Natural killer cell (primary cell): ENCODE measurements at regions not wholly inside any gene's neighbourhood (a gene's known extent, or its start where the extent isn't known, plus 50 kb on each side); places are given as distances from the start of the nearest gene placed in this dataset.

Source experiments
- ATAC-seq, 3 donors: fragments of 150-1000 bp in 2 of 3; fragments of 200-7000 bp in 1 of 3; cut with Tn5 transposase; 1 replicate in 1 of 3; 2 replicates in 2 of 3; pipeline ENCODE4 v1.10.0; 2021; ENCODE audit warnings: mild to moderate bottlenecking in 2 of 3, moderate library complexity in 2 of 3
- DNase-seq, 2 donors: peaks; one replicate each; pipeline versions ENCODE4 v3.0.0 to v3.0.0-alpha.2; 2013 to 2021; ENCODE audit warnings: mixed read lengths in 1 of 2
- H3K27ac ChIP-seq: one replicate; pipeline ENCODE4 v1.5.1; 2013; ENCODE audit warnings: mild to moderate bottlenecking, low read length
- H3K27me3 ChIP-seq: one replicate; pipeline ENCODE4 v1.6.1; 2013; ENCODE audit warnings: low read length; ENCODE audit not compliant: control insufficient read depth, insufficient read depth
- H3K36me3 ChIP-seq: one replicate; pipeline ENCODE4 v1.6.1; 2013; ENCODE audit warnings: low read length; ENCODE audit not compliant: control insufficient read depth, insufficient read depth
- H3K4me1 ChIP-seq: one replicate; pipeline ENCODE4 v1.6.1; 2013; ENCODE audit warnings: low read length; ENCODE audit not compliant: control insufficient read depth, insufficient read depth
- H3K4me3 ChIP-seq: one replicate; pipeline ENCODE4 v1.5.1; 2013; ENCODE audit warnings: low read length
- H3K9me3 ChIP-seq: one replicate; pipeline ENCODE4 v1.6.1; 2013; ENCODE audit warnings: low read length; ENCODE audit not compliant: control insufficient read depth, insufficient read depth
- H3K27ac Mint-ChIP-seq, 2 donors: one replicate each; pipeline ENCODE4 v1.8.0; 2022; ENCODE audit warnings: mild to moderate bottlenecking in 2 of 2, mixed read lengths in 2 of 2, moderate library complexity in 1 of 2
- H3K27me3 Mint-ChIP-seq, 2 donors: one replicate each; pipeline ENCODE4 v1.8.0; 2022; ENCODE audit warnings: low read depth in 2 of 2, mixed read lengths in 2 of 2
- H3K36me3 Mint-ChIP-seq: one replicate; pipeline ENCODE4 v1.8.0; 2022; ENCODE audit warnings: mixed read lengths
- H3K4me1 Mint-ChIP-seq, 2 donors: one replicate each; pipeline ENCODE4 v1.8.0; 2022; ENCODE audit warnings: mixed read lengths in 2 of 2
- H3K4me3 Mint-ChIP-seq: one replicate; pipeline ENCODE4 v1.8.0; 2022; ENCODE audit warnings: mild to moderate bottlenecking, moderate library complexity, mixed read lengths
- H3K9me3 Mint-ChIP-seq, 2 donors: one replicate each; pipeline ENCODE4 v1.8.0; 2022; ENCODE audit warnings: mixed read lengths in 2 of 2
- WGBS: methylation state at CpG from one replicate; pipeline ENCODE4 v1.1.7; 2013; ENCODE audit warnings: missing lambda C conversion rate; ENCODE audit not compliant: insufficient coverage; 5-methylcytosine and 5-hydroxymethylcytosine counted together
- intact Hi-C: fragments of 100-400 bp; cut with micrococcal nuclease; formaldehyde crosslinking; loops from one replicate; pipeline ENCODE4 v1.14.2; 2022
- TF ChIP-seq, protein P1 (sequence below): fragments of 200-600 bp; IDR thresholded peaks from one replicate; pipeline ENCODE4 v1.8.0; 2022; ENCODE audit warnings: antibody characterized with exemption

DNA sequence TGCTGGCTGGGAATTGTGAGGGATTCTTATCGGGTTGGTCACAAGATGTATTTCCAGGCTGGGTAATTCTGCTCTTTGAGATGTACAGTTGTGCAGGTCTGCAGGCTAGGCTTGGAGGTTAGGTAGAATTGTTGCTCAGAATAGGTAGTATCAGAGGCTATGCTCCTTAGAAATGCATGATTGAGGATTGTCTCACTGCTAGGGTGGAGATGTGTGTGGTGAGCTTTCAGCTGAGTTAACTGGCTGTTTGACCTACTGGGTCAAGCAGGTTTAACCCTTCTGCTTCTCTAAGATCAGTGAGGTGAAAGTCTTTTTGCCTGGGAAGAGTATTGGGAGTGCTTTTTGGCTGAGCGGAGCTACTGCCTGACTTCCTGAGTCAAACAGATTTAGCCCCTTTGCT, 701.1 kb downstream of the UTRN start:
- intact Hi-C loops: no loop called here
- ATAC-seq (no peak), DNase-seq (no peak)
- H3K36me3 ChIP-seq: no peaks in the 10 kb centered on the region
- peaks cover 2 to 3% of the 10 kb centered on the region in 2 donors for H3K9me3 Mint-ChIP-seq
- H3K27ac ChIP-seq: no peak overlapping the region
- TF ChIP-seq, protein P1, sequence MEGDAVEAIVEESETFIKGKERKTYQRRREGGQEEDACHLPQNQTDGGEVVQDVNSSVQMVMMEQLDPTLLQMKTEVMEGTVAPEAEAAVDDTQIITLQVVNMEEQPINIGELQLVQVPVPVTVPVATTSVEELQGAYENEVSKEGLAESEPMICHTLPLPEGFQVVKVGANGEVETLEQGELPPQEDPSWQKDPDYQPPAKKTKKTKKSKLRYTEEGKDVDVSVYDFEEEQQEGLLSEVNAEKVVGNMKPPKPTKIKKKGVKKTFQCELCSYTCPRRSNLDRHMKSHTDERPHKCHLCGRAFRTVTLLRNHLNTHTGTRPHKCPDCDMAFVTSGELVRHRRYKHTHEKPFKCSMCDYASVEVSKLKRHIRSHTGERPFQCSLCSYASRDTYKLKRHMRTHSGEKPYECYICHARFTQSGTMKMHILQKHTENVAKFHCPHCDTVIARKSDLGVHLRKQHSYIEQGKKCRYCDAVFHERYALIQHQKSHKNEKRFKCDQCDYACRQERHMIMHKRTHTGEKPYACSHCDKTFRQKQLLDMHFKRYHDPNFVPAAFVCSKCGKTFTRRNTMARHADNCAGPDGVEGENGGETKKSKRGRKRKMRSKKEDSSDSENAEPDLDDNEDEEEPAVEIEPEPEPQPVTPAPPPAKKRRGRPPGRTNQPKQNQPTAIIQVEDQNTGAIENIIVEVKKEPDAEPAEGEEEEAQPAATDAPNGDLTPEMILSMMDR: no peak
- no peaks in the 10 kb centered on the region for H3K27me3 ChIP-seq
- H3K9me3 ChIP-seq: no peaks in the 10 kb centered on the region
- peaks cover 7% of the 10 kb centered on the region for H3K36me3 Mint-ChIP-seq
- no peaks in the 10 kb centered on the region for H3K4me1 ChIP-seq
- H3K4me3 Mint-ChIP-seq: no peak overlapping the region
- peaks cover 33 to 57% of the 10 kb centered on the region in 2 donors for H3K27me3 Mint-ChIP-seq
- WGBS: 94% methylated on average over 2 of the region's 2 CpGs
- no peak overlapping the region for H3K4me3 ChIP-seq
- no peaks in the 10 kb centered on the region for H3K4me1 Mint-ChIP-seq
- no peak overlapping the region for H3K27ac Mint-ChIP-seq

DNA sequence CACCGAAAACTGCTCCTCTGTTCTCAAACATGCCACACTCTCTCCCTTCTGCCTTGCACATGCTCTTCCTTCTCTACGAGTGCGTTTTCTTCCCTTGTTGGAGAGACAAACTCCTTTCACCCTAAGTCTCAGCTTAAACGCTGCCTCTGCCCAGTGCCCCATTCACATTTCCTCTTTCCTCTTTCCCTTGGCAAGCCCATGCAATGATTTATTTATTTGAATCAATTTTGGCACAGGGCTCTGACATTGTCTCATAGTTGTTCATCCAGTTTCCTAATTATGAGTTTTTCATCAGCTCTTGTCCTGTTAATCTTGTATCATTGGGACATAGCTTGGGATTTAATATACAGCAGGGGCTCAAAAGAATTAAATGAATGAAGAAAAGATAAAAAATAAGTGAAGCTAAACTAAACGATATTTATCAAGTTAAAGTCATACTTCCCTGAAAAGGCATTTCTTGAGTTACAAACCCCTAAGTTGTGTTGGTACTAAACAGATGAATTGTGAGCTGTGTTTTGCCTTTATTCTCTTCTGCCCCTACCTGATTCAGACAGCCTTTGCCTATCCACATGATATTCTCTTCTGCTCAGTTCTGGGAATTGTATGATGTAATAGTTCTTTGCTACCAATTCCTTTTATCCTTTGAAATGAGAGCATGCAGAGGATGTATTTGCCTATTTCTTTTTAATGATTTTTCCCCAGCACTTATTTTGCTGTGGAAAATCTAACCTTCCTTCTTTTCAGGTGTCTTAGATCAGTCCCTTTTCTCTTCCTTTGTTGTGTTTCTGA, 704.4 kb downstream of the UTRN start:
- Mint-ChIP-seq H3K27ac (no peak overlapping the region), H3K4me3 (no peak overlapping the region), H3K4me1 (no peaks in the 10 kb centered on the region), H3K27me3 (peaks cover 32 to 70% of the 10 kb centered on the region in 2 donors), H3K9me3 (peaks cover 2 to 3% of the 10 kb centered on the region in 2 donors), H3K36me3 (peaks cover 7% of the 10 kb centered on the region)
- no peak overlapping the region for H3K4me3 ChIP-seq
- H3K4me1 ChIP-seq: no peaks in the 10 kb centered on the region
- ATAC-seq (no peak), DNase-seq (no peak)
- no peaks in the 10 kb centered on the region for H3K27me3 ChIP-seq
- 41% methylated on average over 4 of the region's 5 CpGs for WGBS
- no peaks in the 10 kb centered on the region for H3K36me3 ChIP-seq
- intact Hi-C loops: no loop called here
- H3K27ac ChIP-seq: no peak overlapping the region
- TF ChIP-seq, protein P1: no peak
- H3K9me3 ChIP-seq: no peaks in the 10 kb centered on the region

DNA sequence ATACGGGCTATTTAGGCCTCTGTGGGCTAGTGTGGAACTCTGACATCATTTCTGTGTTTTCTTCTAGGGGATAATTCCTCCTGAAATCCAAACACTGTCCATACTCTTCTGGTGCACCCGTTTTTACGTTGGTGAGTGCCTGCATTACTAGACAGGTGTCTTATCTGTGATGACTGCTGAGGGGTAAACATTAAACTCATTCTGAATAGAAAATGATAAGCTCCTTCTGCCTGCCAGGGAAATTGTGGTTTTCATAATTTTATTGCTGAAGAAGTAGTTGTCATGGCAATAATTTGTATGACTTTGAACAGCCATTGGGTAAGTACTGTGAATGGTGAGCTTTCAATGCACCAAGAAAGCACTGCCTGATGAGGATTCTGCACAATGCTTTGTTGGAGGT, 705.6 kb downstream of the UTRN start:
- Mint-ChIP-seq H3K27me3 (peaks cover 27 to 74% of the 10 kb centered on the region in 2 donors), H3K9me3 (no peaks in the 10 kb centered on the region), H3K36me3 (peaks cover 3% of the 10 kb centered on the region), H3K4me1 (no peaks in the 10 kb centered on the region), H3K27ac (no peak overlapping the region), H3K4me3 (no peak overlapping the region)
- ATAC-seq (no peak), DNase-seq (no peak)
- TF ChIP-seq, protein P1: no peak
- intact Hi-C loops: no loop called here
- no peak overlapping the region for H3K27ac ChIP-seq
- no peaks in the 10 kb centered on the region for H3K9me3 ChIP-seq
- 17% methylated on average over 2 of the region's 3 CpGs for WGBS
- H3K36me3 ChIP-seq: no peaks in the 10 kb centered on the region
- H3K27me3 ChIP-seq: no peaks in the 10 kb centered on the region
- no peak overlapping the region for H3K4me3 ChIP-seq
- H3K4me1 ChIP-seq: no peaks in the 10 kb centered on the region

DNA sequence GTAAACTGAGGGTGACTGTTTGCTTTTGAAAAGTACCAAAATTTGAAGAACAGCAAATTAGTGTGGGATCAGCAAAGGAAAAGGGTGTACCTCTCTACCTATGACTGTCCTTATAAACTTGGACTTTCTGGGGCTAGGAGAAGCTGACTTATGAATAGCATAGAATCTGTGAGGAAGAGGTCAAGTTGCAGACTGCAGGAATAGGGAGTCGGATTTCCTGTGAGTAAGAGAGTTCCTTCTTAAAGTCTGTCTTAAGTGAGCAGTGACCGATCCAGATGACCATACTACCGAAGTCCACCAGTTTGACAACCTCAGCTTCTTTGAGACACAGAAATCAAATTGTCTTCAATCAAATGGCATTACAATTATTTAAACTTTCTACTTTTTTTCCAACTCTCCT, 708.7 kb downstream of the UTRN start:
- H3K36me3 ChIP-seq: no peaks in the 10 kb centered on the region
- Mint-ChIP-seq H3K27me3 (peaks cover 22 to 78% of the 10 kb centered on the region in 2 donors), H3K4me3 (no peak overlapping the region), H3K27ac (no peak overlapping the region), H3K4me1 (no peaks in the 10 kb centered on the region), H3K9me3 (no peaks in the 10 kb centered on the region), H3K36me3 (no peaks in the 10 kb centered on the region)
- intact Hi-C loops: no loop called here
- TF ChIP-seq, protein P1: no peak
- 83% methylated on average over 3 of the region's 3 CpGs for WGBS
- H3K27me3 ChIP-seq: no peaks in the 10 kb centered on the region
- H3K4me1 ChIP-seq: no peaks in the 10 kb centered on the region
- H3K27ac ChIP-seq: no peak overlapping the region
- no peaks in the 10 kb centered on the region for H3K9me3 ChIP-seq
- ATAC-seq (no peak), DNase-seq (no peak)
- no peak overlapping the region for H3K4me3 ChIP-seq
